GM12892 (cell line): ENCODE measurements at regions not wholly inside any gene's neighbourhood (a gene's known extent, or its start where the extent isn't known, plus 50 kb on each side); places are given as distances from the start of the nearest gene placed in this dataset.

Source experiments
- POLR2A ChIP-seq: IDR thresholded peaks from 2 replicates; pipeline ENCODE4 v1.6.1; 2011; ENCODE audit warnings: low read depth, low read length, control low read depth
- TAF1 ChIP-seq: IDR thresholded peaks from 2 replicates; pipeline ENCODE4 v1.6.1; 2011; ENCODE audit warnings: low read depth, mild to moderate bottlenecking, control low read depth, low read length, borderline replicate concordance

DNA sequence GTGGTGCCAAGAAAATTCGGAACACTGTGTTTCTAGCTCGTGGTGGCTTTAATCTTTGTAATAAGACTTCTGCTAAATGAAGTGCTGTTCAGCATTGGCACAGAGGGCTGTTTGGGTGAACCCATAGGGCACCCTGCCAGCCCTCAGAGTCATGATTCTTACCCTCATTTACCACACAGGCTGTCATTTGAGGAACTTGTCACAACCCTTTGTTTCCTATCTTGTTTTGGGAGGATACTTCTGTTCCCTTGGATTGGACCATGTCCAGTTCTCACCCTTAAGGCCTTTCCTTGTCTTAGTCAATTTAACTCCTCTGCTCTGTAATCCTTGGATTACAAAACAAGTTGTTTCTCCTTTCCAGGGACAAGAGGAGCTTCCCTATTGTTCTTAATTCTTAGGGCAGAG, 225.7 kb downstream of the MTX2 start:
- TF ChIP-seq POLR2A (no peak), TAF1 (no peak)
